CD14-positive monocyte (primary cell): ENCODE measurements at regions not wholly inside any gene's neighbourhood (a gene's known extent, or its start where the extent isn't known, plus 50 kb on each side); places are given as distances from the start of the nearest gene placed in this dataset.

ENCODE experiments used
- DNase-seq, 3 donors: peaks; one replicate each; pipeline ENCODE4 v3.0.0-alpha.2; 2011 to 2022
- H2AFZ ChIP-seq: 2 replicates; pipeline ENCODE4 v1.6.0; 2012; ENCODE audit warnings: mild to moderate bottlenecking, low read depth, low read length, inconsistent platforms; ENCODE audit not compliant: insufficient read depth, poor library complexity, severe bottlenecking
- H3K27ac ChIP-seq, 2 donors: 1 replicate in 1 of 2; 2 replicates in 1 of 2; pipeline ENCODE4 v1.5.1; 2012 to 2013; ENCODE audit warnings: low read length in 2 of 2, control low read depth in 1 of 2, inconsistent platforms in 1 of 2, low read depth in 1 of 2, mild to moderate bottlenecking in 1 of 2
- H3K27me3 ChIP-seq, 2 donors: one replicate each; pipeline versions ENCODE4 v1.6.0 to v1.6.1; 2011 to 2013; ENCODE audit warnings: low read length in 2 of 2; ENCODE audit not compliant: control insufficient read depth in 2 of 2, insufficient read depth in 2 of 2
- H3K36me3 ChIP-seq, 2 donors: replicated peaks in 1 of 2; 1 replicate in 1 of 2; 2 replicates in 1 of 2; pipeline versions ENCODE4 v1.5.1 to v1.6.1; 2012 to 2013; ENCODE audit warnings: low read length in 2 of 2, control low read depth in 1 of 2, inconsistent platforms in 1 of 2, mild to moderate bottlenecking in 1 of 2; ENCODE audit not compliant: insufficient read depth in 2 of 2, control insufficient read depth in 1 of 2
- H3K4me1 ChIP-seq, 2 donors: 1 replicate in 1 of 2; 2 replicates in 1 of 2; pipeline versions ENCODE4 v1.5.1 to v1.6.1; 2012 to 2013; ENCODE audit warnings: low read length in 2 of 2, control low read depth in 1 of 2, inconsistent platforms in 1 of 2, mild to moderate bottlenecking in 1 of 2, moderate library complexity in 1 of 2; ENCODE audit not compliant: insufficient read depth in 2 of 2, control insufficient read depth in 1 of 2
- H3K4me2 ChIP-seq: replicated peaks from 2 replicates; pipeline ENCODE3; 2012; ENCODE audit warnings: low read length, moderate library complexity, mild to moderate bottlenecking; ENCODE audit not compliant: poor library complexity, severe bottlenecking; ENCODE audit errors: extremely low read depth
- H3K4me3 ChIP-seq, 3 experiments: fragments of 200-600 bp in 1 of 3; sonication (generic) in 1 of 3; replicated peaks in 1 of 3; 1 replicate in 2 of 3; 2 replicates in 1 of 3; pipeline ENCODE4 v1.5.1; 2011 to 2013; ENCODE audit warnings: low read length in 3 of 3, mild to moderate bottlenecking in 3 of 3, control low read depth in 2 of 3, low read depth in 2 of 3, inconsistent platforms in 1 of 3, moderate library complexity in 1 of 3
- H3K79me2 ChIP-seq: 2 replicates; pipeline ENCODE4 v1.6.0; 2012; ENCODE audit warnings: mild to moderate bottlenecking, control low read depth, inconsistent platforms, low read length, moderate library complexity; ENCODE audit not compliant: insufficient read depth
- H3K9ac ChIP-seq: 2 replicates; pipeline ENCODE4 v1.6.0; 2017; ENCODE audit warnings: low read length, mild to moderate bottlenecking; ENCODE audit not compliant: insufficient read depth, poor library complexity, severe bottlenecking
- H3K9me3 ChIP-seq, 2 donors: replicated peaks in 1 of 2; 1 replicate in 1 of 2; 2 replicates in 1 of 2; pipeline versions ENCODE4 v1.5.1 to v1.6.1; 2012 to 2013; ENCODE audit warnings: low read length in 2 of 2, control low read depth in 1 of 2; ENCODE audit not compliant: control insufficient read depth in 1 of 2, insufficient read depth in 1 of 2
- H4K20me1 ChIP-seq: 2 replicates; pipeline ENCODE4 v1.6.0; 2012; ENCODE audit warnings: mild to moderate bottlenecking, low read length, control low read depth, moderate library complexity; ENCODE audit not compliant: insufficient read depth
- H3K27ac Mint-ChIP-seq, 7 donors: one replicate each; pipeline ENCODE4 v1.8.0; 2020; ENCODE audit warnings: mild to moderate bottlenecking in 7 of 7, mixed read lengths in 7 of 7, moderate library complexity in 6 of 7, inconsistent platforms in 2 of 7
- H3K27me3 Mint-ChIP-seq, 3 donors: one replicate each; pipeline ENCODE4 v1.8.0; 2021 to 2022; ENCODE audit warnings: low read depth in 3 of 3, mild to moderate bottlenecking in 3 of 3, mixed read lengths in 3 of 3, moderate library complexity in 3 of 3, inconsistent platforms in 1 of 3
- H3K36me3 Mint-ChIP-seq, 2 donors: one replicate each; pipeline ENCODE4 v1.8.0; 2020; ENCODE audit warnings: mixed read lengths in 2 of 2, inconsistent platforms in 1 of 2, mild to moderate bottlenecking in 1 of 2
- H3K4me1 Mint-ChIP-seq: one replicate; pipeline ENCODE4 v1.8.0; 2020; ENCODE audit warnings: mild to moderate bottlenecking, mixed read lengths
- H3K4me3 Mint-ChIP-seq, 2 donors: one replicate each; pipeline ENCODE4 v1.8.0; 2020; ENCODE audit warnings: mild to moderate bottlenecking in 2 of 2, mixed read lengths in 2 of 2, moderate library complexity in 1 of 2
- H3K9me3 Mint-ChIP-seq, 7 donors: one replicate each; pipeline ENCODE4 v1.8.0; 2020 to 2022; ENCODE audit warnings: mixed read lengths in 7 of 7, mild to moderate bottlenecking in 6 of 7, moderate library complexity in 6 of 7, inconsistent platforms in 2 of 7
- CTCF ChIP-seq: fragments of 200-600 bp; IDR thresholded peaks from one replicate; pipeline ENCODE4 v1.8.0; 2022; ENCODE audit warnings: antibody characterized with exemption, mild to moderate bottlenecking
- WGBS: methylation state at CpG from one replicate; pipeline ENCODE4 v1.1.5; 2013; ENCODE audit warnings: missing lambda C conversion rate; ENCODE audit not compliant: insufficient coverage; 5-methylcytosine and 5-hydroxymethylcytosine counted together
- intact Hi-C, 2 donors: fragments of 100-400 bp; cut with micrococcal nuclease; formaldehyde crosslinking; loops; one replicate each; pipeline versions ENCODE4 v1.15.0 to v1.15.1; 2023

- no peaks in the 10 kb centered on the region for H3K9me3 ChIP-seq
- no peak overlapping the region for H3K4me2 ChIP-seq
- H2AFZ ChIP-seq: no peak overlapping the region
- no peaks in the 10 kb centered on the region for H3K79me2 ChIP-seq
- H3K27me3 ChIP-seq: no peaks in the 10 kb centered on the region
- TF ChIP-seq CTCF: no peak
- no peak overlapping the region for H3K9ac ChIP-seq
- H3K4me1 ChIP-seq: no peaks in the 10 kb centered on the region
- Mint-ChIP-seq H3K4me3 (no peak overlapping the region), H3K27ac (no peak overlapping the region), H3K4me1 (no peaks in the 10 kb centered on the region), H3K36me3 (no peaks in the 10 kb centered on the region), H3K9me3 (peaks cover 0 to 3% (median 0%) of the 10 kb centered on the region in 7 donors), H3K27me3 (no peaks in the 10 kb centered on the region)
- intact Hi-C loops: no loop called here
- no peaks in the 10 kb centered on the region for H3K36me3 ChIP-seq
- H3K27ac ChIP-seq: no peak overlapping the region
- no peak overlapping the region for H3K4me3 ChIP-seq
- H4K20me1 ChIP-seq: no peaks in the 10 kb centered on the region
- DNase-seq: no peak
- 88% methylated on average over 2 of the region's 4 CpGs for WGBS
These were observed 359.4 kb upstream of the FSTL5 start for GRCh38 chr4:162523171-162523570.

- no peak overlapping the region for H3K4me2 ChIP-seq
- Mint-ChIP-seq H3K4me3 (no peak overlapping the region), H3K9me3 (peaks cover 0 to 3% (median 0%) of the 10 kb centered on the region in 7 donors), H3K36me3 (no peaks in the 10 kb centered on the region), H3K27me3 (no peaks in the 10 kb centered on the region), H3K4me1 (no peaks in the 10 kb centered on the region), H3K27ac (no peak overlapping the region)
- no peak for TF ChIP-seq CTCF
- no CpG with 5 or more reads among the region's 1 CpG for WGBS
- no peak overlapping the region for H3K27ac ChIP-seq
- H3K4me3 ChIP-seq: no peak overlapping the region
- H3K27me3 ChIP-seq: no peaks in the 10 kb centered on the region
- H3K79me2 ChIP-seq: no peaks in the 10 kb centered on the region
- no peaks in the 10 kb centered on the region for H4K20me1 ChIP-seq
- DNase-seq: no peak
- no peaks in the 10 kb centered on the region for H3K36me3 ChIP-seq
- intact Hi-C loops: no loop called here
- H3K9me3 ChIP-seq: no peaks in the 10 kb centered on the region
- H3K9ac ChIP-seq: no peak overlapping the region
- no peaks in the 10 kb centered on the region for H3K4me1 ChIP-seq
- no peak overlapping the region for H2AFZ ChIP-seq
These were observed 358.9 kb upstream of the FSTL5 start for GRCh38 chr4:162522724-162523123.
